ENCODE measurements at regions not wholly inside any gene's neighbourhood (a gene's known extent, or its start where the extent isn't known, plus 50 kb on each side); places are given as distances from the start of the nearest gene placed in this dataset.

- TF ChIP-seq CTCF (conservative IDR thresholded peaks at IDR 0.05; ENCODE audit: low read length) (no peak), EZH2phosphoT487 (IDR thresholded peaks at IDR 0.05; ENCODE audit: borderline replicate concordance) (no peak)
These were observed 164.3 kb upstream of the PMEPA1 start for GRCh38 chr20:57874141-57874540.
